ENCODE measurements at regions not wholly inside any gene's neighbourhood (a gene's known extent, or its start where the extent isn't known, plus 50 kb on each side); places are given as distances from the start of the nearest gene placed in this dataset.
"Not testable (repeated sequence)": the region's sequence is repeated elsewhere in the genome, so short reads cannot be mapped to it uniquely, and the experiment has no call there.

DNA sequence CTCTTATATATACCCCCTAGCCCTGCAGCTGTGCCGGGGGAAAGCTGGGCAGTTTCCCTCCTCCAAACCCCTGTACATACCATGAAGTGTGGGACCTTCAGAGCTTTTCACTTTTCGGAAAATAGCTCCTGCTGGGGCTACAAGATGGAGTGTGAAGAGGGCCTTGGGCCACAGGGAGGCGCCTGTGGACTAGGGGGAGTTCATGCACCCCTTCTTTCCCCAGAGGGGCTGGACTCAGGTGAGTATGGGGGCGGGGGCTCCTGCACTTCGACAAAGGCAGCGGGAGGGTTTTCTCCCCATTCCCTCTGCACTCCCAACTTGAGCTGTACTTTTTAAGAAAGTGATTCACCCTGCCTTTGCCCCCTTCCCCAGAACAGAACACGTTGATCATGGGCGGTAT, 122.5 kb downstream of the SEPTIN14 start:
- TF ChIP-seq, protein P1, sequence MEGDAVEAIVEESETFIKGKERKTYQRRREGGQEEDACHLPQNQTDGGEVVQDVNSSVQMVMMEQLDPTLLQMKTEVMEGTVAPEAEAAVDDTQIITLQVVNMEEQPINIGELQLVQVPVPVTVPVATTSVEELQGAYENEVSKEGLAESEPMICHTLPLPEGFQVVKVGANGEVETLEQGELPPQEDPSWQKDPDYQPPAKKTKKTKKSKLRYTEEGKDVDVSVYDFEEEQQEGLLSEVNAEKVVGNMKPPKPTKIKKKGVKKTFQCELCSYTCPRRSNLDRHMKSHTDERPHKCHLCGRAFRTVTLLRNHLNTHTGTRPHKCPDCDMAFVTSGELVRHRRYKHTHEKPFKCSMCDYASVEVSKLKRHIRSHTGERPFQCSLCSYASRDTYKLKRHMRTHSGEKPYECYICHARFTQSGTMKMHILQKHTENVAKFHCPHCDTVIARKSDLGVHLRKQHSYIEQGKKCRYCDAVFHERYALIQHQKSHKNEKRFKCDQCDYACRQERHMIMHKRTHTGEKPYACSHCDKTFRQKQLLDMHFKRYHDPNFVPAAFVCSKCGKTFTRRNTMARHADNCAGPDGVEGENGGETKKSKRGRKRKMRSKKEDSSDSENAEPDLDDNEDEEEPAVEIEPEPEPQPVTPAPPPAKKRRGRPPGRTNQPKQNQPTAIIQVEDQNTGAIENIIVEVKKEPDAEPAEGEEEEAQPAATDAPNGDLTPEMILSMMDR (IDR thresholded peaks at IDR 0.05): not testable (repeated sequence)
- TF ChIP-seq POLR2A (IDR thresholded peaks at IDR 0.05): not testable (repeated sequence)
